ENCODE measurements at regions not wholly inside any gene's neighbourhood (a gene's known extent, or its start where the extent isn't known, plus 50 kb on each side); places are given as distances from the start of the nearest gene placed in this dataset.

DNA sequence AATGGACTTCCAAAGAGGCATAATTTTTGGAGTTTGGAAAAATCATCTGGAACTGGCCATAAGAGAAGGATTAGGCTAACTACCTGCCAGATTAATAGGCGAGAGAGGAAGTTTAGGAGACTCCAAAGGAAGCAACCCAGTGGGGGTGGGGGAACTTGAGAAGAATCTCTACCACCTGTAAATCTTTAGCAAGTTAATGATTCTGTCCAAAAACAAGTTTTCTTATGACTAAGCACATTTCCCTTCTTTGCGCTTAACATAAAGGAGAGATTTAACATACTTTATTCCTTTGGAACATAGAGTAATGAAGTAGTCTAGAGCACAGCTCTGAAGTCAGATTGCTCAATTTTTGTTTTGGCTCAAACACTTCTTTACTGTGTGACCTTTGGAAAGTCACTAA, 58.2 kb upstream of the PAPPA start:
- 83% methylated on average over 1 of the region's 2 CpGs for WGBS

GRCh38 chr9:116096046-116096445, 57.5 kb upstream of the PAPPA start:
- WGBS, result 93% methylated on average over 4 of the region's 4 CpGs
- peaks cover 5% of the 10 kb centered on the region; the same call in 1 of the 2 replicates for H3K4me1 ChIP-seq (ENCODE audit: insufficient read depth, low read length)
- no peaks in the 10 kb centered on the region for H3K9me3 ChIP-seq (ENCODE audit: insufficient read depth, low read depth, low read length)
- H3K36me3 ChIP-seq (ENCODE audit: insufficient read depth, low read length), result no peaks in the 10 kb centered on the region
- H3K9ac ChIP-seq (ENCODE audit: low read depth, low read length), result no peak overlapping the region
- no peak overlapping the region for H3K27ac ChIP-seq (ENCODE audit: low read depth, low read length)
- no peak overlapping the region for H3K4me3 ChIP-seq (ENCODE audit: low read length)
- no peaks in the 10 kb centered on the region for H3K27me3 ChIP-seq (ENCODE audit: insufficient read depth, low read length)

More for the DNA sequence above, 58.2 kb upstream of the PAPPA start:
- H3K27ac ChIP-seq (ENCODE audit: low read depth, low read length), result no peak overlapping the region
- no peak overlapping the region for H3K9ac ChIP-seq (ENCODE audit: low read depth, low read length)
- no peaks in the 10 kb centered on the region for H3K27me3 ChIP-seq (ENCODE audit: insufficient read depth, low read length)
- no peaks in the 10 kb centered on the region for H3K9me3 ChIP-seq (ENCODE audit: insufficient read depth, low read depth, low read length)
- peaks cover 5% of the 10 kb centered on the region; the same call in 1 of the 2 replicates for H3K4me1 ChIP-seq (ENCODE audit: insufficient read depth, low read length)
- H3K4me3 ChIP-seq (ENCODE audit: low read length), result no peak overlapping the region
- H3K36me3 ChIP-seq (ENCODE audit: insufficient read depth, low read length), result no peaks in the 10 kb centered on the region

GRCh38 chr9:116096853-116097252, 56.7 kb upstream of the PAPPA start:
- no peaks in the 10 kb centered on the region for H3K27me3 ChIP-seq (ENCODE audit: insufficient read depth, low read length)
- no peaks in the 10 kb centered on the region for H3K9me3 ChIP-seq (ENCODE audit: insufficient read depth, low read depth, low read length)
- no peak overlapping the region for H3K4me3 ChIP-seq (ENCODE audit: low read length)
- H3K27ac ChIP-seq (ENCODE audit: low read depth, low read length), result no peak overlapping the region
- no peaks in the 10 kb centered on the region for H3K36me3 ChIP-seq (ENCODE audit: insufficient read depth, low read length)
- WGBS, result 39% methylated on average over 3 of the region's 3 CpGs
- peaks cover 5% of the 10 kb centered on the region; the same call in 1 of the 2 replicates for H3K4me1 ChIP-seq (ENCODE audit: insufficient read depth, low read length)
- H3K9ac ChIP-seq (ENCODE audit: low read depth, low read length), result no peak overlapping the region

DNA sequence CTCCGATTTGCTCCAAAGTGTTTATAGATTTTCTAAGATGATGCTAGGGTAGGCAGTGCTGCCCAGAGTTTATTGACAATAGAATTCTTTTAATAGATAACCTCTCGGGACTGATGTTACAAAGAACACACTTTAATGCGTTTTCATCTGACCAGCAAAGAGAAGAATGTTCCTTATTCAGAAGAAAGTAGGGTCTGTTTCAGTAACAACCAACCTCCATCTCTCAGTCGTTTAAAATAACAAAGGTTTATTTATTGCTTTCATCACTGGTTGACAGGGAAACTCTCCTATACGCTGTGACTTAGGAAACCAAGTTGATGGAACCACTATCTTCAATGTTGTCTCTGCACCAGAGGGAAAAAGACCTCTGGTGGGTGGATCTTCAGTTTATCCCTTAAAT, 55.1 kb upstream of the PAPPA start:
- Histone ChIP-seq H3K27me3 (ENCODE audit: insufficient read depth, low read length) (no peaks in the 10 kb centered on the region), H3K27ac (ENCODE audit: low read depth, low read length) (no peak overlapping the region), H3K9me3 (ENCODE audit: insufficient read depth, low read depth, low read length) (no peaks in the 10 kb centered on the region), H3K4me1 (ENCODE audit: insufficient read depth, low read length) (peaks cover 5% of the 10 kb centered on the region; the same call in 1 of the 2 replicates), H3K36me3 (ENCODE audit: insufficient read depth, low read length) (no peaks in the 10 kb centered on the region), H3K9ac (ENCODE audit: low read depth, low read length) (no peak overlapping the region), H3K4me3 (ENCODE audit: low read length) (no peak overlapping the region)
- WGBS, result 93% methylated on average over 5 of the region's 5 CpGs

DNA sequence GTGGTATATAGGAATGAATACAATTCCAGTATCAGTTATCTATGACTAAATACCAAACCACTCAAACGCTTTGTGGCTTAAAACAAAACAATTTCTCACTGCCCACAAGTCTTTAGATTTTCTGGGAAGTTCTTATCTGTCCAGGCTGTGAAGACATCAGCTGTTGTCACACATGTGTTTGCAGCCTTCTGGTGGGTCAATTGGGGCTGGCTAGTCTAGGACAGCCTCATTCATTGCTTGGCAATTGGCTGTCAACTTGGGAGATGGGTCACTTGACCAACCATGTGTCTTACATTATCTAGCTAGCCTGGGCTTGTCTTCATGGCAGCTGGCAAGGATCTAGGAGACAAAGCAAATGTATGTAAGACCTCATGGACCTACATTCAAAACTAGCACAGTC, 53.8 kb upstream of the PAPPA start:
- H3K27ac ChIP-seq (ENCODE audit: low read depth, low read length), result no peak overlapping the region
- peaks cover 5% of the 10 kb centered on the region; the same call in 1 of the 2 replicates for H3K4me1 ChIP-seq (ENCODE audit: insufficient read depth, low read length)
- H3K4me3 ChIP-seq (ENCODE audit: low read length), result no peak overlapping the region
- 92% methylated on average over 1 of the region's 1 CpG for WGBS
- no peaks in the 10 kb centered on the region for H3K36me3 ChIP-seq (ENCODE audit: insufficient read depth, low read length)
- no peak overlapping the region for H3K9ac ChIP-seq (ENCODE audit: low read depth, low read length)
- no peaks in the 10 kb centered on the region for H3K9me3 ChIP-seq (ENCODE audit: insufficient read depth, low read depth, low read length)
- no peaks in the 10 kb centered on the region for H3K27me3 ChIP-seq (ENCODE audit: insufficient read depth, low read length)

DNA sequence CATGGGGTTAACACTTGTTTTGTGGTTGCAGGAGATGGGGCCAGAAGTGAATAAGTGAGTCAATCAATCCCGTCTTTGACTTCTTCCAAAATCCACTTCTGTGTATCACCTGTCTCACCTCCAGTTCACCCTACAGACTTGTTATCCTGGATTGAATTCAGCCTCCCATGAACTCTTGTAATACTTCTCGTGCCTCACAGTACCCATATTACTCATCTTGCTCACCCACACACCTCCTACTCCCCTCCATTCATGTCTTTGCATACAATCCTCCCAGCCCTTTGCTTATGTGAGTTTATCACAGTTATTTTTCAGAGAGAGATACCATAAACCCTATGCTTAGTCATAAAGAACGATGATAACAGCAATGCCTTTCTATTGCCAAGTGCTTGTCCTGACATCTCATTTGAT, 52.9 kb upstream of the PAPPA start:
- H3K9me3 ChIP-seq (ENCODE audit: insufficient read depth, low read depth, low read length), result no peaks in the 10 kb centered on the region
- no peaks in the 10 kb centered on the region for H3K36me3 ChIP-seq (ENCODE audit: insufficient read depth, low read length)
- H3K4me1 ChIP-seq (ENCODE audit: insufficient read depth, low read length), result peaks cover 5% of the 10 kb centered on the region; the same call in 1 of the 2 replicates
- 91% methylated on average over 3 of the region's 3 CpGs for WGBS
- no peaks in the 10 kb centered on the region for H3K27me3 ChIP-seq (ENCODE audit: insufficient read depth, low read length)
- no peak overlapping the region for H3K27ac ChIP-seq (ENCODE audit: low read depth, low read length)
- no peak overlapping the region for H3K4me3 ChIP-seq (ENCODE audit: low read length)
- no peak overlapping the region for H3K9ac ChIP-seq (ENCODE audit: low read depth, low read length)

DNA sequence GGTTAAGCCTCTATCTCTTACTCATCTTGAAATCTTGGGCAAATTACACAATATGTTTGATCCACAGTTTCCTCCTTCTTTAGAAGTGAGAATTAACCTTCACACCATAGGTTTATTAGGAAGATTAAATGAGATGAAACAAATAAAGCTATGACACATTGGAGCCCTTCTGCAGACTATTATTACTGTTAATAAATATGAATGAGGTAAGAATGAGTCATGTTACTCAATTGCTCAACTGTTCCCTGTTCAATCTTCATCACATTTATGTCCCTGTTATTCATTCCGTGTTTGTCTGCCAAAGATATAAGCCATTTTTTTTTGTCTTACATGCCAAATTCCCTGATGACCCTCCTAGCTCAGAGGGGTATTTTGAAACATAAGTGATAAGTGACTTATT, 52.1 kb upstream of the PAPPA start:
- H3K27me3 ChIP-seq (ENCODE audit: insufficient read depth, low read length), result no peaks in the 10 kb centered on the region
- H3K4me3 ChIP-seq (ENCODE audit: low read length), result no peak overlapping the region
- H3K27ac ChIP-seq (ENCODE audit: low read depth, low read length), result no peak overlapping the region
- H3K4me1 ChIP-seq (ENCODE audit: insufficient read depth, low read length), result peaks cover 5% of the 10 kb centered on the region; the same call in 1 of the 2 replicates
- no peak overlapping the region for H3K9ac ChIP-seq (ENCODE audit: low read depth, low read length)
- H3K36me3 ChIP-seq (ENCODE audit: insufficient read depth, low read length), result no peaks in the 10 kb centered on the region
- WGBS, result 82% methylated on average over 1 of the region's 1 CpG
- H3K9me3 ChIP-seq (ENCODE audit: insufficient read depth, low read depth, low read length), result no peaks in the 10 kb centered on the region

DNA sequence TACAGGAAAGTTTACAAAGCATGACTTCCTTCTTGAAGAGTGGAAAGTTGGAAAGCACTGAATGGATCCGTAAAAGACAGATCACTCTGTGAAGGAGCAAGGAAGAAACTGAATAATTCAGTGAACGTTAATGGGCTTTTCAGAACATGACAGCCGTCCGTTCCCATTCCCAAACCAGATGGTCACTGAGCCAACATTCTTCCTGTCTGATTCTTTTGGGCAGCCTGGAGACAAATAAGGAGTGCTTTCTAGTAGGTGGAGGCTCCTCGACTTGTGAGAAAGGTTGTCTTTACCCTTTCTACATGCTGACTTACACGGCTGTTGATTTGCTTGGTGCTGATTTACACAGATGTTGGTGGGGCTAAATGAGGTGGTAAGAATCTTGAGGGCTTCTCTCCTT, 51.0 kb upstream of the PAPPA start:
- H3K9me3 ChIP-seq (ENCODE audit: insufficient read depth, low read depth, low read length), result no peaks in the 10 kb centered on the region
- 96% methylated on average over 6 of the region's 6 CpGs for WGBS
- no peak overlapping the region for H3K9ac ChIP-seq (ENCODE audit: low read depth, low read length)
- H3K36me3 ChIP-seq (ENCODE audit: insufficient read depth, low read length), result no peaks in the 10 kb centered on the region
- H3K4me1 ChIP-seq (ENCODE audit: insufficient read depth, low read length), result no peaks in the 10 kb centered on the region
- no peak overlapping the region for H3K27ac ChIP-seq (ENCODE audit: low read depth, low read length)
- no peak overlapping the region for H3K4me3 ChIP-seq (ENCODE audit: low read length)
- no peaks in the 10 kb centered on the region for H3K27me3 ChIP-seq (ENCODE audit: insufficient read depth, low read length)
